SU-DHL-6 (cell line): ENCODE measurements at regions not wholly inside any gene's neighbourhood (a gene's known extent, or its start where the extent isn't known, plus 50 kb on each side); places are given as distances from the start of the nearest gene placed in this dataset.
"Not testable (repeated sequence)": the region's sequence is repeated elsewhere in the genome, so short reads cannot be mapped to it uniquely, and the experiment has no call there.

ENCODE experiments used
- H2AFZ ChIP-seq: fragments of 200-600 bp; sonication (generic); 2 replicates; pipeline ENCODE4 v1.6.1; 2014; ENCODE audit warnings: low read depth, mild to moderate bottlenecking, moderate library complexity, mixed read lengths, antibody characterized with exemption, low read length; ENCODE audit not compliant: severe bottlenecking
- H3F3A ChIP-seq: fragments of 200-600 bp; shearing (Covaris generic); 2 replicates; pipeline ENCODE4 v1.6.0; 2016; ENCODE audit warnings: antibody characterized with exemption, mild to moderate bottlenecking; ENCODE audit not compliant: insufficient read depth
- H3K27ac ChIP-seq: fragments of 200-600 bp; sonication (generic); 2 replicates; pipeline ENCODE4 v1.5.1; 2016; ENCODE audit warnings: low read depth, mild to moderate bottlenecking, low read length, moderate library complexity, mixed read lengths
- H3K27me3 ChIP-seq: fragments of 200-600 bp; sonication (generic), shearing (Covaris generic); 2 replicates; pipeline ENCODE4 v1.6.0; 2014; ENCODE audit warnings: mild to moderate bottlenecking, low read length
- H3K36me3 ChIP-seq: fragments of 200-600 bp; sonication (generic); 2 replicates; pipeline ENCODE4 v1.6.1; 2014; ENCODE audit warnings: mild to moderate bottlenecking, low read length, mixed read lengths
- H3K4me2 ChIP-seq: fragments of 300-600, 200-600 bp; shearing (Covaris generic), sonication (generic); 2 replicates; pipeline ENCODE4 v1.6.0; 2014; ENCODE audit warnings: low read length, low read depth, mild to moderate bottlenecking; ENCODE audit not compliant: poor library complexity, severe bottlenecking
- H3K4me3 ChIP-seq: fragments of 200-600 bp; sonication (generic); 2 replicates; pipeline ENCODE4 v1.5.1; 2014; ENCODE audit warnings: antibody characterized with exemption, low read length, mild to moderate bottlenecking, mixed read lengths; ENCODE audit not compliant: insufficient read depth, poor library complexity, severe bottlenecking
- H3K79me2 ChIP-seq: fragments of 200-600 bp; sonication (generic); 2 replicates; pipeline ENCODE4 v1.6.1; 2014; ENCODE audit warnings: mild to moderate bottlenecking, low read length, moderate library complexity; ENCODE audit not compliant: insufficient read depth
- H3K9ac ChIP-seq: fragments of 200-600 bp; sonication (generic); 2 replicates; pipeline ENCODE4 v1.7.0; 2014; ENCODE audit warnings: mild to moderate bottlenecking, low read length
- H3K9me2 ChIP-seq: fragments of 200-600 bp; sonication (generic); replicated peaks from 2 replicates; pipeline ENCODE4 v1.6.1; 2014; ENCODE audit warnings: low read length; ENCODE audit not compliant: insufficient read depth
- H3K9me3 ChIP-seq: fragments of 200-600 bp; sonication (generic); 2 replicates; pipeline ENCODE4 v1.6.1; 2014; ENCODE audit warnings: low read length, mixed read lengths; ENCODE audit not compliant: insufficient read depth
- H4K20me1 ChIP-seq: fragments of 200-600 bp; sonication (generic); 2 replicates; pipeline ENCODE4 v1.6.1; 2014; ENCODE audit warnings: low read depth, mild to moderate bottlenecking, antibody characterized with exemption, low read length, moderate library complexity, mixed read lengths
- CTCF ChIP-seq: fragments of 200-600 bp; sonication (generic); IDR thresholded peaks from one replicate; pipeline ENCODE4 v1.5.1; 2017; ENCODE audit warnings: antibody characterized with exemption, mild to moderate bottlenecking, low read length, moderate library complexity; ENCODE audit not compliant: insufficient read depth, poor library complexity, severe bottlenecking
- EZH2phosphoT487 ChIP-seq: fragments of 200-600 bp; sonication (generic), shearing (Covaris generic); conservative IDR thresholded peaks from 2 replicates; pipeline ENCODE4 v1.6.1; 2018; ENCODE audit warnings: mild to moderate bottlenecking, antibody characterized with exemption, low read length, moderate library complexity, mixed read lengths

DNA sequence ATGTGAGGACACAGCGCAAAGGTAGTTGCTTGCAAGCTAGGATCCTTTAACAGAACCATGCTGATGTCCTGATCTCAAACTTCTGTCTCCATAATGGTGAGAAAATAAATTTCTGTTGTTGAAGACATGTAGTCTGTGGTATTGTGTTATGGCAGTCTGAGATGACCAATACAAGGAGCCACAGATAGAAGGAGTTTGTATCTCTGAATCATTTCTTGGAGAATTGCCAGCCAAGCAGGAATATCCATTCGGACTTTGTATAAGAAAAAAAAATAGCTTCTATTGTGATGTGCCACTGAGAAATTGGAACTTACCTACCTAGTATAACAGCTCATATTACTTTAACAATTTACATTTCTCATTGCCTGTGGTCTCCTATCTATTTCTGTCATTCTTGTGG lies 447.6 kb upstream of the CA10 start:
- TF ChIP-seq CTCF (no peak), EZH2phosphoT487 (no peak)
- no peaks in the 10 kb centered on the region for H3K36me3 ChIP-seq
- H4K20me1 ChIP-seq, result no peaks in the 10 kb centered on the region
- H3K9ac ChIP-seq, result no peak overlapping the region
- H3K9me2 ChIP-seq, result no peaks in the 10 kb centered on the region
- no peak overlapping the region for H3K4me2 ChIP-seq
- no peak overlapping the region for H3K4me3 ChIP-seq
- H3K9me3 ChIP-seq, result no peaks in the 10 kb centered on the region
- H3K79me2 ChIP-seq, result no peaks in the 10 kb centered on the region
- H3F3A ChIP-seq, result no peaks in the 10 kb centered on the region
- no peak overlapping the region for H2AFZ ChIP-seq
- H3K27me3 ChIP-seq, result no peaks in the 10 kb centered on the region
- no peak overlapping the region for H3K27ac ChIP-seq

GRCh38 chr17:52604105-52604504 lies 445.6 kb upstream of the CA10 start:
- H3K36me3 ChIP-seq, result no peaks in the 10 kb centered on the region
- no peaks in the 10 kb centered on the region for H3K9me2 ChIP-seq
- H2AFZ ChIP-seq, result no peak overlapping the region
- TF ChIP-seq CTCF (no peak), EZH2phosphoT487 (no peak)
- H3F3A ChIP-seq, result no peaks in the 10 kb centered on the region
- no peak overlapping the region for H3K9ac ChIP-seq
- H3K4me2 ChIP-seq, result no peak overlapping the region
- no peaks in the 10 kb centered on the region for H3K27me3 ChIP-seq
- H4K20me1 ChIP-seq, result no peaks in the 10 kb centered on the region
- H3K79me2 ChIP-seq, result no peaks in the 10 kb centered on the region
- no peaks in the 10 kb centered on the region for H3K9me3 ChIP-seq
- no peak overlapping the region for H3K27ac ChIP-seq
- no peak overlapping the region for H3K4me3 ChIP-seq

GRCh38 chr17:52597452-52598215 lies 439.1 kb upstream of the CA10 start:
- H3K9me3 ChIP-seq, H3K9ac ChIP-seq, H3K27me3 ChIP-seq, H3K27ac ChIP-seq, H4K20me1 ChIP-seq, H3K9me2 ChIP-seq, H2AFZ ChIP-seq, H3K4me2 ChIP-seq, H3F3A ChIP-seq, H3K4me3 ChIP-seq, H3K36me3 ChIP-seq, H3K79me2 ChIP-seq: not testable (repeated sequence)
- TF ChIP-seq CTCF, result peak; percentile 13
